ENCODE measurements at regions not wholly inside any gene's neighbourhood (a gene's known extent, or its start where the extent isn't known, plus 50 kb on each side); places are given as distances from the start of the nearest gene placed in this dataset.
"Not testable (repeated sequence)": the region's sequence is repeated elsewhere in the genome, so short reads cannot be mapped to it uniquely, and the experiment has no call there.

DNA sequence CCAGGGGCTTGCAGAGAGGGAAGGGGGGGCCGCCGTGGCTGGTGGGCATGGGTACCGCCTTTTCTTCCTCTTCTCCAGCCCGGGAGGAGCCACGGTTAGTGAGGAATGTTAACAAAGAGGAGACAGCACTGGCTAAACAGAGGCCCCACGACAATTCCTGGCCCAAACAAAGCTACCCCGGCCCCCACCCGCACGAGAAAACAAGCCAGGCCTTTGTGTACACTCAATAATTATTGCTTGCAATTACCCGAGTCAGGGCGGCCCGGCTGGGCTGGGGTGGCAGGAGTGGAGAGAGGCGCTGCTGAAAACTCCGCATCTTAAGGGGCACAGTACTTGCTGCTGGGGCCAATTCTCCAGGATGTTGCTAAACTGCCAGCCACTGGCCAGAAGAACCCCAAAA is 56.4 kb downstream of the IRX5 start:
- TF ChIP-seq, protein P1, sequence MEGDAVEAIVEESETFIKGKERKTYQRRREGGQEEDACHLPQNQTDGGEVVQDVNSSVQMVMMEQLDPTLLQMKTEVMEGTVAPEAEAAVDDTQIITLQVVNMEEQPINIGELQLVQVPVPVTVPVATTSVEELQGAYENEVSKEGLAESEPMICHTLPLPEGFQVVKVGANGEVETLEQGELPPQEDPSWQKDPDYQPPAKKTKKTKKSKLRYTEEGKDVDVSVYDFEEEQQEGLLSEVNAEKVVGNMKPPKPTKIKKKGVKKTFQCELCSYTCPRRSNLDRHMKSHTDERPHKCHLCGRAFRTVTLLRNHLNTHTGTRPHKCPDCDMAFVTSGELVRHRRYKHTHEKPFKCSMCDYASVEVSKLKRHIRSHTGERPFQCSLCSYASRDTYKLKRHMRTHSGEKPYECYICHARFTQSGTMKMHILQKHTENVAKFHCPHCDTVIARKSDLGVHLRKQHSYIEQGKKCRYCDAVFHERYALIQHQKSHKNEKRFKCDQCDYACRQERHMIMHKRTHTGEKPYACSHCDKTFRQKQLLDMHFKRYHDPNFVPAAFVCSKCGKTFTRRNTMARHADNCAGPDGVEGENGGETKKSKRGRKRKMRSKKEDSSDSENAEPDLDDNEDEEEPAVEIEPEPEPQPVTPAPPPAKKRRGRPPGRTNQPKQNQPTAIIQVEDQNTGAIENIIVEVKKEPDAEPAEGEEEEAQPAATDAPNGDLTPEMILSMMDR (IDR thresholded peaks at IDR 0.05; ENCODE audit: insufficient read depth, low read depth, low read length), result no peak
- no peak for TF ChIP-seq EZH2 (IDR thresholded peaks at IDR 0.05; ENCODE audit: insufficient read depth, low read length)
- Histone ChIP-seq H4K20me1 (ENCODE audit: insufficient read depth, low read length) (no peaks in the 10 kb centered on the region), H3K9ac (ENCODE audit: low read length) (no peak overlapping the region), H3K27me3 (ENCODE audit: insufficient read depth, low read length) (peaks cover 6% of the 10 kb centered on the region), H3K4me3 (ENCODE audit: insufficient read depth, low read depth, low read length) (no peak overlapping the region), H3K4me2 (ENCODE audit: low read length) (no peak overlapping the region), H3K79me2 (ENCODE audit: insufficient read depth, low read length) (no peaks in the 10 kb centered on the region), H3K4me1 (ENCODE audit: insufficient read depth, low read length) (no peaks in the 10 kb centered on the region), H3K9me3 (ENCODE audit: insufficient read depth, low read depth, low read length) (no peaks in the 10 kb centered on the region), H2AFZ (ENCODE audit: low read depth, low read length) (no peak overlapping the region), H3K36me3 (ENCODE audit: insufficient read depth, low read length) (no peaks in the 10 kb centered on the region), H3K27ac (ENCODE audit: low read depth, low read length) (no peak overlapping the region)
- no peaks in the 10 kb centered on the region for H3K9me3 Mint-ChIP-seq (ENCODE audit: unreplicated experiment)
- H3K4me1 Mint-ChIP-seq (ENCODE audit: low read depth, unreplicated experiment), result no peaks in the 10 kb centered on the region
- no peak overlapping the region for H3K4me3 Mint-ChIP-seq (ENCODE audit: unreplicated experiment)
- no peaks in the 10 kb centered on the region for H3K36me3 Mint-ChIP-seq (ENCODE audit: low read depth, unreplicated experiment)
- FAIRE-seq, result no peak
- peaks cover 28% of the 10 kb centered on the region for H3K27me3 Mint-ChIP-seq (ENCODE audit: low read depth, unreplicated experiment)
- no peak overlapping the region for H3K27ac Mint-ChIP-seq (ENCODE audit: unreplicated experiment)
- DNase-seq (ENCODE audit: low read depth), result no peak

DNA sequence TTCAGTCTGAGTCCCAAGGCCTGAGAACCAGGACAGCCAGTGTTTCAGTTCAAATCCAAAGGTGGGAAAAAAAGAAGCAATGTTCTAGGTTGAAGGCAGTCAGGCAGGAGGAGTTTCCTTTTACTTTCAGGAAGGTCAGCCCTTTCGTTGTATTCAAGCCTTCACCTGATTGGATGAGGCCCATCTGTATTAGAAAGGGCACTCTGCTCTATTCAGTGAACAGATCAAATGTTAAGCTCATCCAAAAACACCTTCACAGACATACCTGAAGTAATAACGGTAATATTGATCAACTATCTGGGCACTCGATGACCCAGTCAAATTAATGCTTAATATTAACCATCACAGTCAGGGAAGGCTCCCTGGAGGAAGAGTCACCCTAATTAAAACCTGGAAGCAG is 60.9 kb downstream of the IRX5 start:
- Histone ChIP-seq H3K4me3 (ENCODE audit: insufficient read depth, low read depth, low read length) (no peak overlapping the region), H3K27me3 (ENCODE audit: insufficient read depth, low read length) (peaks cover 6% of the 10 kb centered on the region), H3K4me2 (ENCODE audit: low read length) (no peak overlapping the region), H3K79me2 (ENCODE audit: insufficient read depth, low read length) (no peaks in the 10 kb centered on the region), H3K9me3 (ENCODE audit: insufficient read depth, low read depth, low read length) (no peaks in the 10 kb centered on the region), H3K27ac (ENCODE audit: low read depth, low read length) (no peak overlapping the region), H3K4me1 (ENCODE audit: insufficient read depth, low read length) (no peaks in the 10 kb centered on the region), H3K36me3 (ENCODE audit: insufficient read depth, low read length) (no peaks in the 10 kb centered on the region), H4K20me1 (ENCODE audit: insufficient read depth, low read length) (no peaks in the 10 kb centered on the region), H2AFZ (ENCODE audit: low read depth, low read length) (no peak overlapping the region), H3K9ac (ENCODE audit: low read length) (no peak overlapping the region)
- H3K9me3 Mint-ChIP-seq (ENCODE audit: unreplicated experiment), result no peaks in the 10 kb centered on the region
- TF ChIP-seq, protein P1 (IDR thresholded peaks at IDR 0.05; ENCODE audit: insufficient read depth, low read depth, low read length), result no peak
- no peak for TF ChIP-seq EZH2 (IDR thresholded peaks at IDR 0.05; ENCODE audit: insufficient read depth, low read length)
- H3K27ac Mint-ChIP-seq (ENCODE audit: unreplicated experiment), result no peak overlapping the region
- no peaks in the 10 kb centered on the region for H3K4me1 Mint-ChIP-seq (ENCODE audit: low read depth, unreplicated experiment)
- H3K36me3 Mint-ChIP-seq (ENCODE audit: low read depth, unreplicated experiment), result no peaks in the 10 kb centered on the region
- DNase-seq (ENCODE audit: low read depth), result no peak
- H3K27me3 Mint-ChIP-seq (ENCODE audit: low read depth, unreplicated experiment), result peaks cover 28% of the 10 kb centered on the region
- no peak for FAIRE-seq
- H3K4me3 Mint-ChIP-seq (ENCODE audit: unreplicated experiment), result no peak overlapping the region

- H3K27ac Mint-ChIP-seq (ENCODE audit: unreplicated experiment); H3K36me3 ChIP-seq (ENCODE audit: insufficient read depth, low read length); H3K4me2 ChIP-seq (ENCODE audit: low read length); H3K9me3 Mint-ChIP-seq (ENCODE audit: unreplicated experiment); H3K4me3 Mint-ChIP-seq (ENCODE audit: unreplicated experiment); H3K36me3 Mint-ChIP-seq (ENCODE audit: low read depth, unreplicated experiment); H3K27ac ChIP-seq (ENCODE audit: low read depth, low read length); H3K4me1 ChIP-seq (ENCODE audit: insufficient read depth, low read length); DNase-seq (ENCODE audit: low read depth); H3K4me3 ChIP-seq (ENCODE audit: insufficient read depth, low read depth, low read length); H2AFZ ChIP-seq (ENCODE audit: low read depth, low read length); FAIRE-seq; H3K79me2 ChIP-seq (ENCODE audit: insufficient read depth, low read length); H3K9ac ChIP-seq (ENCODE audit: low read length); H3K9me3 ChIP-seq (ENCODE audit: insufficient read depth, low read depth, low read length); H3K4me1 Mint-ChIP-seq (ENCODE audit: low read depth, unreplicated experiment); H3K27me3 ChIP-seq (ENCODE audit: insufficient read depth, low read length); H4K20me1 ChIP-seq (ENCODE audit: insufficient read depth, low read length): not testable (repeated sequence)
- H3K27me3 Mint-ChIP-seq (ENCODE audit: low read depth, unreplicated experiment), result peaks cover 31% of the 10 kb centered on the region
Measured at GRCh38 chr16:54991946-54992345, 61.3 kb downstream of the IRX5 start.
